HEK293 (cell line): ENCODE measurements at regions not wholly inside any gene's neighbourhood (a gene's known extent, or its start where the extent isn't known, plus 50 kb on each side); places are given as distances from the start of the nearest gene placed in this dataset.

Source experiments
- CTCF ChIA-PET: fragments of 350-600 bp; formaldehyde crosslinking; extraction: SDS; loops from one replicate; lab custom pipeline; 2021; ENCODE audit warnings: antibody characterized with exemption; lab: Yijun Ruan, JAX
- POLR2A ChIA-PET: fragments of 300-600 bp; formaldehyde crosslinking; extraction: SDS; loops from one replicate; lab custom pipeline; 2020; ENCODE audit warnings: antibody characterized with exemption, inconsistent platforms; lab: Yijun Ruan, JAX
- H3K27ac ChIP-seq: fragments of 200-500 bp; sonication (Bioruptor generic); 2 replicates; pipeline ENCODE4 v1.5.1; 2014; ENCODE audit warnings: low read depth, low read length, control low read depth, inconsistent platforms; ENCODE audit errors: extremely low read depth
- H3K36me3 ChIP-seq, 2 experiments: fragments of 200-500 bp in 1 of 2; sonication (Bioruptor generic) in 1 of 2; 1 replicate in 1 of 2; 2 replicates in 1 of 2; pipeline ENCODE4 v1.5.1; 2014 to 2017; ENCODE audit warnings: inconsistent platforms in 2 of 2, low read length in 2 of 2; ENCODE audit not compliant: control insufficient read depth in 2 of 2, insufficient read depth in 1 of 2
- H3K4me1 ChIP-seq: fragments of 200-500 bp; sonication (Bioruptor generic); 2 replicates; pipeline ENCODE4 v1.5.1; 2014; ENCODE audit warnings: mild to moderate bottlenecking, low read length, inconsistent platforms; ENCODE audit not compliant: control insufficient read depth, insufficient read depth
- H3K4me3 ChIP-seq: 2 replicates; pipeline ENCODE4 v1.5.1; 2011; ENCODE audit warnings: low read depth, mild to moderate bottlenecking, control low read depth, low read length, moderate library complexity
- H3K9me3 ChIP-seq: fragments of 200-500 bp; sonication (Bioruptor generic); 2 replicates; pipeline ENCODE4 v1.5.1; 2014; ENCODE audit warnings: low read depth, low read length, inconsistent platforms; ENCODE audit not compliant: control insufficient read depth, insufficient read depth
- GLI4 ChIP-seq: fragments of 450-650 bp; formaldehyde crosslinking; IDR thresholded peaks from 2 replicates; pipeline ENCODE4 v1.5.1; 2016; ENCODE audit warnings: missing biosample characterization, missing genetic modification characterization
- KLF7 ChIP-seq: fragments of 450-650 bp; formaldehyde crosslinking; IDR thresholded peaks from 2 replicates; pipeline ENCODE4 v1.5.1; 2016; ENCODE audit warnings: missing biosample characterization, missing genetic modification characterization, borderline replicate concordance
- KLF8 ChIP-seq: fragments of 450-650 bp; formaldehyde crosslinking; IDR thresholded peaks from 2 replicates; pipeline ENCODE4 v1.5.1; 2016; ENCODE audit warnings: missing biosample characterization, missing genetic modification characterization
- MYNN ChIP-seq: fragments of 450-650 bp; formaldehyde crosslinking; IDR thresholded peaks from 2 replicates; pipeline ENCODE4 v1.5.1; 2016; ENCODE audit warnings: missing biosample characterization, missing genetic modification characterization, borderline replicate concordance
- RBAK ChIP-seq: fragments of 450-650 bp; formaldehyde crosslinking; IDR thresholded peaks from 2 replicates; pipeline ENCODE4 v1.5.1; 2016; ENCODE audit warnings: missing biosample characterization, missing genetic modification characterization
- ZBTB17 ChIP-seq: fragments of 450-650 bp; formaldehyde crosslinking; IDR thresholded peaks from 2 replicates; pipeline ENCODE4 v1.5.1; 2016; ENCODE audit warnings: missing biosample characterization, missing genetic modification characterization
- ZBTB26 ChIP-seq: fragments of 450-650 bp; formaldehyde crosslinking; optimal IDR thresholded peaks from 2 replicates; pipeline ENCODE3; 2016; ENCODE audit warnings: missing biosample characterization, mild to moderate bottlenecking, missing genetic modification characterization
- ZFHX2 ChIP-seq: fragments of 450-650 bp; formaldehyde crosslinking; conservative IDR thresholded peaks from 2 replicates; pipeline ENCODE4 v1.5.1; 2016; ENCODE audit warnings: missing biosample characterization, missing genetic modification characterization
- ZNF114 ChIP-seq: fragments of 450-650 bp; formaldehyde crosslinking; IDR thresholded peaks from 2 replicates; pipeline ENCODE4 v1.5.0; 2017; ENCODE audit warnings: missing biosample characterization, missing genetic modification characterization
- ZNF121 ChIP-seq: fragments of 450-650 bp; formaldehyde crosslinking; IDR thresholded peaks from 2 replicates; pipeline ENCODE4 v1.5.1; 2016; ENCODE audit warnings: missing biosample characterization, missing genetic modification characterization
- ZNF140 ChIP-seq: fragments of 450-650 bp; formaldehyde crosslinking; IDR thresholded peaks from 2 replicates; pipeline ENCODE4 v1.5.1; 2016; ENCODE audit warnings: missing biosample characterization, missing genetic modification characterization
- ZNF155 ChIP-seq: fragments of 450-650 bp; formaldehyde crosslinking; IDR thresholded peaks from 2 replicates; pipeline ENCODE4 v1.5.1; 2016; ENCODE audit warnings: missing biosample characterization, missing genetic modification characterization
- ZNF157 ChIP-seq: fragments of 450-650 bp; formaldehyde crosslinking; IDR thresholded peaks from 2 replicates; pipeline ENCODE4 v1.5.1; 2016; ENCODE audit warnings: missing biosample characterization, missing genetic modification characterization
- ZNF239 ChIP-seq: fragments of 450-650 bp; formaldehyde crosslinking; IDR thresholded peaks from 2 replicates; pipeline ENCODE4 v1.5.1; 2016; ENCODE audit warnings: missing biosample characterization, missing genetic modification characterization
- ZNF248 ChIP-seq: fragments of 450-650 bp; formaldehyde crosslinking; IDR thresholded peaks from 2 replicates; pipeline ENCODE4 v1.5.1; 2017; ENCODE audit warnings: missing biosample characterization, missing genetic modification characterization
- ZNF350 ChIP-seq: fragments of 450-650 bp; formaldehyde crosslinking; IDR thresholded peaks from 2 replicates; pipeline ENCODE4 v1.5.0; 2017; ENCODE audit warnings: missing biosample characterization, mild to moderate bottlenecking, missing genetic modification characterization
- ZNF426 ChIP-seq: fragments of 450-650 bp; formaldehyde crosslinking; IDR thresholded peaks from 2 replicates; pipeline ENCODE4 v1.5.1; 2017; ENCODE audit warnings: missing biosample characterization, missing genetic modification characterization, mild to moderate bottlenecking, inconsistent platforms, moderate library complexity
- ZNF48 ChIP-seq: fragments of 450-650 bp; formaldehyde crosslinking; IDR thresholded peaks from 2 replicates; pipeline ENCODE4 v1.5.1; 2016; ENCODE audit warnings: missing biosample characterization, missing genetic modification characterization
- ZNF501 ChIP-seq: fragments of 450-650 bp; formaldehyde crosslinking; IDR thresholded peaks from 2 replicates; pipeline ENCODE4 v1.5.1; 2016; ENCODE audit warnings: missing biosample characterization, missing genetic modification characterization
- ZNF549 ChIP-seq: fragments of 450-650 bp; IDR thresholded peaks from 2 replicates; pipeline ENCODE4 v1.5.1; 2018; ENCODE audit warnings: missing biosample characterization, missing genetic modification characterization, mild to moderate bottlenecking, inconsistent platforms, moderate library complexity
- ZNF610 ChIP-seq: fragments of 450-650 bp; formaldehyde crosslinking; IDR thresholded peaks from 2 replicates; pipeline ENCODE4 v1.5.1; 2016; ENCODE audit warnings: missing biosample characterization, missing genetic modification characterization, borderline replicate concordance
- ZNF658 ChIP-seq: fragments of 450-650 bp; formaldehyde crosslinking; IDR thresholded peaks from 2 replicates; pipeline ENCODE4; 2016; ENCODE audit warnings: missing biosample characterization, missing genetic modification characterization
- ZNF701 ChIP-seq: fragments of 450-650 bp; formaldehyde crosslinking; IDR thresholded peaks from 2 replicates; pipeline ENCODE4 v1.5.1; 2016; ENCODE audit warnings: missing biosample characterization, missing genetic modification characterization
- ZNF843 ChIP-seq: fragments of 450-650 bp; formaldehyde crosslinking; IDR thresholded peaks from 2 replicates; pipeline ENCODE4 v1.5.1; 2016; ENCODE audit warnings: missing biosample characterization, missing genetic modification characterization
- ZSCAN23 ChIP-seq: fragments of 450-650 bp; formaldehyde crosslinking; IDR thresholded peaks from 2 replicates; pipeline ENCODE4 v1.5.1; 2016; ENCODE audit warnings: missing biosample characterization, missing genetic modification characterization
- ZSCAN4 ChIP-seq: fragments of 450-650 bp; formaldehyde crosslinking; IDR thresholded peaks from 2 replicates; pipeline ENCODE4 v1.5.1; 2017; ENCODE audit warnings: missing biosample characterization, missing genetic modification characterization
- TF ChIP-seq, protein P1 (sequence below): sonication (generic); formaldehyde crosslinking; IDR thresholded peaks from 2 replicates; pipeline ENCODE4 v1.8.1; 2022; ENCODE audit warnings: mild to moderate bottlenecking, moderate library complexity, missing genetic modification reagents
- TF ChIP-seq, protein P2 (sequence below): fragments of 450-650 bp; formaldehyde crosslinking; IDR thresholded peaks from 2 replicates; pipeline ENCODE4 v1.5.1; 2016; ENCODE audit warnings: missing biosample characterization, missing genetic modification characterization, low read depth
- TF ChIP-seq, protein P3 (sequence below): fragments of 450-650 bp; formaldehyde crosslinking; IDR thresholded peaks from 2 replicates; pipeline ENCODE4; 2016; ENCODE audit warnings: missing biosample characterization, missing genetic modification characterization
- TF ChIP-seq, protein P4 (sequence below): fragments of 450-650 bp; formaldehyde crosslinking; IDR thresholded peaks from 2 replicates; pipeline ENCODE4 v1.5.1; 2016; ENCODE audit warnings: missing biosample characterization, missing genetic modification characterization

DNA sequence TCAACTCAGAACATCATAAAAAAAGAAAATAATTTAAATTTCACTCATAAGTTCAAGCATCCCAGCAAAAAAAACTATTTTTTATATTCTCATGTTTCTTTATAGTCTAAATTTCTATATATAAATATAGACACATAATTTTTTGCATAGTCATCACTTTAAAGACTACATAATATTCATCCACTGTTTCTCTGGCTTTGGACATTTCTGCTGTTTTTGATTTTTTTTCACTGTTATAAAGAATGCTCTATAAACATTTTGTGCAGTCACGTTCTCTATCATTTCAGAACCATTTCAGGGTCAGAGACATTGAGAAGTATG, 59.7 kb upstream of the CLPB start:
- no peaks in the 10 kb centered on the region for H3K36me3 ChIP-seq
- H3K4me1 ChIP-seq = no peaks in the 10 kb centered on the region
- ChIA-PET CTCF (interaction anchor here (0.6 to 1.8 kb wide), 4 partner anchors 9 to 149 kb away, joined by 5 to 9 read pairs (median 6); no protein-coding TSS in a partner anchor), POLR2A (no interaction called here)
- no peaks in the 10 kb centered on the region for H3K9me3 ChIP-seq
- H3K27ac ChIP-seq = no peak overlapping the region
- H3K4me3 ChIP-seq = no peak overlapping the region
- no peak for TF ChIP-seq ZNF426
- no peak for TF ChIP-seq ZSCAN23 (tag by site-specific recombination)
- TF ChIP-seq ZBTB26 (tag by site-specific recombination) = no peak
- TF ChIP-seq ZNF248 (tag by site-specific recombination) = no peak
- TF ChIP-seq ZSCAN4 (tag by site-specific recombination) = no peak
- TF ChIP-seq ZNF157 (tag by site-specific recombination) = no peak
- TF ChIP-seq ZNF843 (tag by site-specific recombination) = no peak
- no peak for TF ChIP-seq ZNF239 (tag by site-specific recombination)
- TF ChIP-seq, protein P1, sequence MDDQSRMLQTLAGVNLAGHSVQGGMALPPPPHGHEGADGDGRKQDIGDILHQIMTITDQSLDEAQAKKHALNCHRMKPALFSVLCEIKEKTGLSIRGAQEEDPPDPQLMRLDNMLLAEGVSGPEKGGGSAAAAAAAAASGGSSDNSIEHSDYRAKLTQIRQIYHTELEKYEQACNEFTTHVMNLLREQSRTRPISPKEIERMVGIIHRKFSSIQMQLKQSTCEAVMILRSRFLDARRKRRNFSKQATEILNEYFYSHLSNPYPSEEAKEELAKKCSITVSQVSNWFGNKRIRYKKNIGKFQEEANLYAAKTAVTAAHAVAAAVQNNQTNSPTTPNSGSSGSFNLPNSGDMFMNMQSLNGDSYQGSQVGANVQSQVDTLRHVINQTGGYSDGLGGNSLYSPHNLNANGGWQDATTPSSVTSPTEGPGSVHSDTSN (CRISPR knock-in tag) = no peak
- no peak for TF ChIP-seq ZBTB17 (tag by site-specific recombination)
- TF ChIP-seq ZNF610 = no peak
- TF ChIP-seq ZNF658 (tag by site-specific recombination) = no peak
- TF ChIP-seq MYNN (tag by site-specific recombination) = no peak
- TF ChIP-seq ZNF549 = no peak
- no peak for TF ChIP-seq ZNF501
- TF ChIP-seq, all 188 proteins: peak for 0

GRCh38 chr11:72493426-72494108, 59.2 kb upstream of the CLPB start:
- Histone ChIP-seq H3K9me3 (no peaks in the 10 kb centered on the region), H3K27ac (no peak overlapping the region), H3K4me1 (no peaks in the 10 kb centered on the region), H3K36me3 (no peaks in the 10 kb centered on the region), H3K4me3 (no peak overlapping the region)
- POLR2A ChIA-PET = interaction anchor here (0.6 kb wide), 1 partner anchor 814 kb away, joined by 6 read pairs; no protein-coding TSS in a partner anchor
- CTCF ChIA-PET = interaction anchor here (0.6 to 1.8 kb wide), 6 partner anchors 9 to 150 kb away, joined by 3 to 9 read pairs (median 6); no protein-coding TSS in a partner anchor
- TF ChIP-seq ZNF121 (tag by site-specific recombination) (no peak), KLF7 (tag by site-specific recombination) (no peak), ZNF157 (tag by site-specific recombination) (no peak), ZNF155 (no peak), ZFHX2 (tag by site-specific recombination) (no peak), ZNF48 (tag by site-specific recombination) (no peak), ZNF350 (tag by site-specific recombination) (no peak), ZNF140 (no peak), ZNF701 (tag by site-specific recombination) (no peak), ZNF114 (tag by site-specific recombination) (no peak), GLI4 (tag by site-specific recombination) (no peak), KLF8 (no peak), RBAK (tag by site-specific recombination) (no peak)
- TF ChIP-seq, protein P2, sequence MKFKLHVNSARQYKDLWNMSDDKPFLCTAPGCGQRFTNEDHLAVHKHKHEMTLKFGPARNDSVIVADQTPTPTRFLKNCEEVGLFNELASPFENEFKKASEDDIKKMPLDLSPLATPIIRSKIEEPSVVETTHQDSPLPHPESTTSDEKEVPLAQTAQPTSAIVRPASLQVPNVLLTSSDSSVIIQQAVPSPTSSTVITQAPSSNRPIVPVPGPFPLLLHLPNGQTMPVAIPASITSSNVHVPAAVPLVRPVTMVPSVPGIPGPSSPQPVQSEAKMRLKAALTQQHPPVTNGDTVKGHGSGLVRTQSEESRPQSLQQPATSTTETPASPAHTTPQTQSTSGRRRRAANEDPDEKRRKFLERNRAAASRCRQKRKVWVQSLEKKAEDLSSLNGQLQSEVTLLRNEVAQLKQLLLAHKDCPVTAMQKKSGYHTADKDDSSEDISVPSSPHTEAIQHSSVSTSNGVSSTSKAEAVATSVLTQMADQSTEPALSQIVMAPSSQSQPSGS = no peak
- TF ChIP-seq, protein P3, sequence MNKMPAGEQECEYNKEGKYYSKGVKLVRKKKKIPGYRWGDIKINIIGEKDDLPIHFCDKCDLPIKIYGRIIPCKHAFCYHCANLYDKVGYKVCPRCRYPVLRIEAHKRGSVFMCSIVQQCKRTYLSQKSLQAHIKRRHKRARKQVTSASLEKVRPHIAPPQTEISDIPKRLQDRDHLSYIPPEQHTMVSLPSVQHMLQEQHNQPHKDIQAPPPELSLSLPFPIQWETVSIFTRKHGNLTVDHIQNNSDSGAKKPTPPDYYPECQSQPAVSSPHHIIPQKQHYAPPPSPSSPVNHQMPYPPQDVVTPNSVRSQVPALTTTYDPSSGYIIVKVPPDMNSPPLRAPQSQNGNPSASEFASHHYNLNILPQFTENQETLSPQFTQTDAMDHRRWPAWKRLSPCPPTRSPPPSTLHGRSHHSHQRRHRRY (tag by site-specific recombination) = no peak
- TF ChIP-seq, protein P4, sequence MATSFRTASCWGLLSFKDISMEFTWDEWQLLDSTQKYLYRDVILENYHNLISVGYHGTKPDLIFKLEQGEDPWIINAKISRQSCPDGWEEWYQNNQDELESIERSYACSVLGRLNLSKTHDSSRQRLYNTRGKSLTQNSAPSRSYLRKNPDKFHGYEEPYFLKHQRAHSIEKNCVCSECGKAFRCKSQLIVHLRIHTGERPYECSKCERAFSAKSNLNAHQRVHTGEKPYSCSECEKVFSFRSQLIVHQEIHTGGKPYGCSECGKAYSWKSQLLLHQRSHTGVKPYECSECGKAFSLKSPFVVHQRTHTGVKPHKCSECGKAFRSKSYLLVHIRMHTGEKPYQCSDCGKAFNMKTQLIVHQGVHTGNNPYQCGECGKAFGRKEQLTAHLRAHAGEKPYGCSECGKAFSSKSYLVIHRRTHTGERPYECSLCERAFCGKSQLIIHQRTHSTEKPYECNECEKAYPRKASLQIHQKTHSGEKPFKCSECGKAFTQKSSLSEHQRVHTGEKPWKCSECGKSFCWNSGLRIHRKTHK (tag by site-specific recombination) = no peak
